ENCODE measurements at regions not wholly inside any gene's neighbourhood (a gene's known extent, or its start where the extent isn't known, plus 50 kb on each side); places are given as distances from the start of the nearest gene placed in this dataset.

- RAD21 ChIA-PET (ENCODE audit: unreplicated experiment): no interaction called here
- intact Hi-C loops (cut with micrococcal nuclease; ENCODE audit: unreplicated experiment): no loop called here
These were observed 166.7 kb upstream of the PRNP start for GRCh38 chr20:4519534-4519933.

DNA sequence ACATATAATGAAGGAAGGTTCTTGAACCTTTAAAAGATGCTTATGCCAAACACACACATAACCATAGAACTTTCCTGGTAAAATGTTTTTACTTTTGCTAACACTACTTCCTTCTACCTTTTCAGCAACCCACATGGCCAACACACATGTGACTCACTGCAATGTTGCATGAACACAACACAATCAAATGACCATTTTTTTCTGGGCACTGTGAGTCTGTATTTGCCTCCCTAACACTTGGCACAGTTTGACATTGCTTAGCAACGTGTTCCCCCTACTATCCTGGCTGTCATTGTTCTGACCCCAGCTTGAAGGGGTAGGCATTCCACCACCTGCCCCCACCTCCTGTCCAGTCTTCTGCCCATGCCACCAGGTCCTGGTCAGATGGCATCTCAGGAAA lies 169.4 kb upstream of the PRNP start:
- Histone ChIP-seq H3K27ac (ENCODE audit: control insufficient read depth, insufficient read depth) (no peak overlapping the region), H3K9me3 (replicated peaks; ENCODE audit: control insufficient read depth, insufficient read depth, low read length) (no peaks in the 10 kb centered on the region), H3K36me3 (ENCODE audit: control insufficient read depth in 2 of 2, insufficient read depth in 2 of 2, low read length in 1 of 2) (no peaks in the 10 kb centered on the region), H2AFZ (ENCODE audit: control insufficient read depth, low read depth, low read length) (no peak overlapping the region), H3K9ac (ENCODE audit: control insufficient read depth, insufficient read depth, low read length) (no peak overlapping the region), H3K4me1 (ENCODE audit: control insufficient read depth, insufficient read depth, low read length) (no peaks in the 10 kb centered on the region), H3K79me2 (ENCODE audit: control insufficient read depth, insufficient read depth, low read length) (no peaks in the 10 kb centered on the region), H3K4me3 (no peak overlapping the region), H3K27me3 (replicated peaks in 1 of 2; ENCODE audit: control insufficient read depth in 2 of 2, insufficient read depth in 2 of 2, low read length in 1 of 2) (no peaks in the 10 kb centered on the region), H4K20me1 (ENCODE audit: control insufficient read depth, insufficient read depth) (no peaks in the 10 kb centered on the region), H3K4me2 (ENCODE audit: control insufficient read depth, insufficient read depth) (no peak overlapping the region)
- no TSS peak for BruUV-seq (replicated peaks)
- ATAC-seq: no peak
- POLR2A ChIA-PET: no interaction called here
- intact Hi-C loops (cut with micrococcal nuclease; ENCODE audit: unreplicated experiment) (no loop called here), in situ Hi-C loops (cut with MboI) (no loop called here)
- no peak for FAIRE-seq
- 0% methylated on average over 1 of the region's 1 CpG for WGBS (ENCODE audit: insufficient coverage, insufficient replicate concordance, low lambda C conversion rate, missing lambda C conversion rate)
- CTCF ChIA-PET: no interaction called here
- DNase-seq (ENCODE audit: low read depth, low spot score): no peak
- RAD21 ChIA-PET (ENCODE audit: unreplicated experiment): no interaction called here
- SMC1A ChIA-PET (ENCODE audit: uncharacterized antibody, unreplicated experiment): no interaction called here
- no peak for TF ChIP-seq NFIC (IDR thresholded peaks at IDR 0.05; ENCODE audit: low read depth, low read length)
- no peak for TF ChIP-seq FOS (IDR thresholded peaks at IDR 0.05; ENCODE audit: borderline replicate concordance, extremely low read depth, insufficient read length)
- no peak for TF ChIP-seq HDGF (IDR thresholded peaks at IDR 0.05)
- no peak for TF ChIP-seq CTCF (IDR thresholded peaks at IDR 0.05 in 2 of 3, conservative IDR thresholded peaks at IDR 0.05 in 1 of 3; ENCODE audit: control insufficient read depth in 2 of 3, extremely low read depth in 1 of 3, insufficient read depth in 1 of 3, low read depth in 3 of 3, low read length in 3 of 3)
- TF ChIP-seq SMARCA5 (IDR thresholded peaks at IDR 0.05): no peak
- TF ChIP-seq RCOR1 (conservative IDR thresholded peaks at IDR 0.05; ENCODE audit: low read depth, low read length): no peak
- no peak for TF ChIP-seq LARP7 (IDR thresholded peaks at IDR 0.05)
- no peak for TF ChIP-seq CBX3 (IDR thresholded peaks at IDR 0.05; ENCODE audit: borderline replicate concordance, low read depth)
- no peak for TF ChIP-seq SREBF1 (IDR thresholded peaks at IDR 0.05; ENCODE audit: low read length)
- no peak for TF ChIP-seq KDM1A (IDR thresholded peaks at IDR 0.05; ENCODE audit: borderline replicate concordance)

More at GRCh38 chr20:4519534-4519933, 166.7 kb upstream of the PRNP start:
- H3K27me3 ChIP-seq (replicated peaks in 1 of 2; ENCODE audit: control insufficient read depth in 2 of 2, insufficient read depth in 2 of 2, low read length in 1 of 2): no peaks in the 10 kb centered on the region
- ATAC-seq (no peak), FAIRE-seq (no peak), DNase-seq (ENCODE audit: low read depth, low spot score) (no peak)
- H2AFZ ChIP-seq (ENCODE audit: control insufficient read depth, low read depth, low read length): no peak overlapping the region
- H3K4me1 ChIP-seq (ENCODE audit: control insufficient read depth, insufficient read depth, low read length): no peaks in the 10 kb centered on the region
- ChIA-PET SMC1A (ENCODE audit: uncharacterized antibody, unreplicated experiment) (no interaction called here), POLR2A (no interaction called here), CTCF (no interaction called here)
- no peak overlapping the region for H3K4me3 ChIP-seq
- 5% methylated on average over 2 of the region's 2 CpGs for WGBS (ENCODE audit: insufficient coverage, insufficient replicate concordance, low lambda C conversion rate, missing lambda C conversion rate)
- TF ChIP-seq RAD21 (IDR thresholded peaks at IDR 0.05; ENCODE audit: insufficient read depth, low read depth, low read length): peak; percentile 47
- TF ChIP-seq TBL1XR1 (IDR thresholded peaks at IDR 0.05; ENCODE audit: low read depth, low read length): no peak
- TF ChIP-seq SREBF1 (IDR thresholded peaks at IDR 0.05; ENCODE audit: low read length): no peak
- TF ChIP-seq CTCF (IDR thresholded peaks at IDR 0.05 in 2 of 3, conservative IDR thresholded peaks at IDR 0.05 in 1 of 3; ENCODE audit: control insufficient read depth in 2 of 3, extremely low read depth in 1 of 3, insufficient read depth in 1 of 3, low read depth in 3 of 3, low read length in 3 of 3): peak; percentile 22 to 52 (median 38); a peak in 5 of 6 replicates
- in situ Hi-C loops (cut with MboI): no loop called here
- H3K9ac ChIP-seq (ENCODE audit: control insufficient read depth, insufficient read depth, low read length): no peak overlapping the region
- H3K27ac ChIP-seq (ENCODE audit: control insufficient read depth, insufficient read depth): no peak overlapping the region
- H4K20me1 ChIP-seq (ENCODE audit: control insufficient read depth, insufficient read depth): no peaks in the 10 kb centered on the region
- no peaks in the 10 kb centered on the region for H3K9me3 ChIP-seq (replicated peaks; ENCODE audit: control insufficient read depth, insufficient read depth, low read length)
- no TSS peak for BruUV-seq (replicated peaks)
- no peak overlapping the region for H3K4me2 ChIP-seq (ENCODE audit: control insufficient read depth, insufficient read depth)
- H3K36me3 ChIP-seq (ENCODE audit: control insufficient read depth in 2 of 2, insufficient read depth in 2 of 2, low read length in 1 of 2): no peaks in the 10 kb centered on the region
- H3K79me2 ChIP-seq (ENCODE audit: control insufficient read depth, insufficient read depth, low read length): no peaks in the 10 kb centered on the region

Data from GM12878 (cell line).